GM12878 (cell line): ENCODE measurements at regions not wholly inside any gene's neighbourhood (a gene's known extent, or its start where the extent isn't known, plus 50 kb on each side); places are given as distances from the start of the nearest gene placed in this dataset.

Experiments used
- ATAC-seq: fragments of 200-7000 bp; cut with Tn5 transposase; 3 replicates; pipeline ENCODE4 v1.9.1; 2020; ENCODE audit warnings: mild to moderate bottlenecking, moderate library complexity
- BruUV-seq: library from RNA; stranded (reverse); fragments of 400-500 nt; replicated peaks from 2 replicates; lab custom pipeline; 2021; lab: Mats Ljungman, UMichigan
- CTCF ChIA-PET: fragments of 300-600 bp; sonication (Branson Sonifier 250); formaldehyde crosslinking; extraction: SDS; loops from one replicate; lab custom pipeline; 2021; ENCODE audit warnings: inconsistent platforms; lab: Yijun Ruan, JAX
- POLR2A ChIA-PET: fragments of 350-600 bp; formaldehyde crosslinking; extraction: SDS; loops from one replicate; lab custom pipeline; 2021; ENCODE audit warnings: inconsistent platforms; lab: Charles Lee
- RAD21 ChIA-PET: fragments of 300-600 bp; sonication (Branson Sonifier 250); formaldehyde crosslinking; loops from one replicate; lab custom pipeline; 2023; ENCODE audit warnings: antibody characterized with exemption; ENCODE audit not compliant: unreplicated experiment; lab: Charles Lee
- SMC1A ChIA-PET: fragments of 300-600 bp; sonication (Branson Sonifier 250); formaldehyde crosslinking; loops from one replicate; lab custom pipeline; 2023; ENCODE audit not compliant: unreplicated experiment, uncharacterized antibody; lab: Charles Lee
- DNase-seq: peaks from one replicate; pipeline ENCODE4 v3.0.0-alpha.2; 2011; ENCODE audit warnings: low read depth, low spot score
- FAIRE-seq: peaks from 3 replicates; lab custom pipeline; 2011; peaks lifted over from hg19 to GRCh38; lab: Jason Lieb, UNC
- H2AFZ ChIP-seq: 2 replicates; pipeline ENCODE4 v1.6.0; 2011; ENCODE audit warnings: low read depth, low read length, control low read depth; ENCODE audit not compliant: control insufficient read depth
- H3K27ac ChIP-seq: 2 replicates; pipeline ENCODE4 v1.5.1; 2011; ENCODE audit warnings: control low read depth; ENCODE audit not compliant: control insufficient read depth, insufficient read depth
- H3K27me3 ChIP-seq, 2 experiments: replicated peaks in 1 of 2; 2 replicates each; pipeline versions ENCODE4 v1.6.0 to v1.6.1; 2011; ENCODE audit warnings: low read length in 1 of 2; ENCODE audit not compliant: control insufficient read depth in 2 of 2, insufficient read depth in 2 of 2
- H3K36me3 ChIP-seq, 2 experiments: 2 replicates each; pipeline ENCODE4 v1.5.1; 2011; ENCODE audit warnings: low read length in 1 of 2; ENCODE audit not compliant: control insufficient read depth in 2 of 2, insufficient read depth in 2 of 2
- H3K4me1 ChIP-seq: 2 replicates; pipeline ENCODE4 v1.6.1; 2011; ENCODE audit warnings: mild to moderate bottlenecking, low read length, moderate library complexity, mixed read lengths; ENCODE audit not compliant: control insufficient read depth, insufficient read depth
- H3K4me2 ChIP-seq: 2 replicates; pipeline ENCODE4 v1.6.0; 2011; ENCODE audit warnings: control low read depth; ENCODE audit not compliant: control insufficient read depth, insufficient read depth
- H3K4me3 ChIP-seq: fragments of 200-600 bp; sonication (generic); 2 replicates; pipeline ENCODE4 v1.5.1; 2016
- H3K79me2 ChIP-seq: 2 replicates; pipeline ENCODE4 v1.6.0; 2011; ENCODE audit warnings: low read length; ENCODE audit not compliant: control insufficient read depth, insufficient read depth
- H3K9ac ChIP-seq: 2 replicates; pipeline ENCODE4 v1.8.0; 2011; ENCODE audit warnings: low read length, control low read depth, mixed read lengths; ENCODE audit not compliant: control insufficient read depth, insufficient read depth
- H3K9me3 ChIP-seq: replicated peaks from 3 replicates; pipeline ENCODE4 v1.5.1; 2011; ENCODE audit warnings: mild to moderate bottlenecking, low read length; ENCODE audit not compliant: control insufficient read depth, insufficient read depth
- H4K20me1 ChIP-seq: 2 replicates; pipeline ENCODE4 v1.6.0; 2011; ENCODE audit not compliant: control insufficient read depth, insufficient read depth
- CBX5 ChIP-seq: sonication (generic); IDR thresholded peaks from 2 replicates; pipeline ENCODE4 v1.6.1; 2016; ENCODE audit warnings: low read depth, moderate library complexity, mild to moderate bottlenecking, inconsistent platforms
- CHD2 ChIP-seq: IDR thresholded peaks from 2 replicates; pipeline ENCODE4 v1.6.1; 2011; ENCODE audit warnings: low read depth, low read length, improper control_type of control experiment, borderline replicate concordance
- FOXK2 ChIP-seq: fragments of 450-650 bp; IDR thresholded peaks from 2 replicates; pipeline ENCODE4 v1.6.1; 2017; ENCODE audit warnings: mild to moderate bottlenecking, moderate library complexity
- HCFC1 ChIP-seq: fragments of 150-350 bp; IDR thresholded peaks from 2 replicates; pipeline ENCODE4 v1.6.1; 2014; ENCODE audit warnings: low read length
- NFIC ChIP-seq: IDR thresholded peaks from 2 replicates; pipeline ENCODE4 v1.6.1; 2012; ENCODE audit warnings: low read depth, mild to moderate bottlenecking, inconsistent platforms, low read length, moderate library complexity
- NFYB ChIP-seq: IDR thresholded peaks from 2 replicates; pipeline ENCODE4 v1.6.1; 2011; ENCODE audit warnings: low read depth, mild to moderate bottlenecking, low read length, improper control_type of control experiment, moderate library complexity; ENCODE audit not compliant: insufficient read depth
- NRF1 ChIP-seq: conservative IDR thresholded peaks from 2 replicates; pipeline ENCODE4 v1.6.1; 2011; ENCODE audit warnings: mild to moderate bottlenecking, low read depth, low read length, improper control_type of control experiment
- PML ChIP-seq: IDR thresholded peaks from 2 replicates; pipeline ENCODE4 v1.6.1; 2012; ENCODE audit warnings: low read length, inconsistent platforms
- POLR2A ChIP-seq: IDR thresholded peaks from 2 replicates; pipeline ENCODE4 v1.6.1; 2011; ENCODE audit warnings: low read depth, mild to moderate bottlenecking, low read length
- POLR2AphosphoS5 ChIP-seq: IDR thresholded peaks from 2 replicates; pipeline ENCODE4 v1.6.1; 2011; ENCODE audit warnings: mild to moderate bottlenecking, low read length, inconsistent platforms
- RAD51 ChIP-seq: fragments of 450-650 bp; IDR thresholded peaks from 2 replicates; pipeline ENCODE4 v1.6.1; 2016; ENCODE audit warnings: moderate library complexity, mild to moderate bottlenecking, inconsistent platforms
- SKIL ChIP-seq: fragments of 450-650 bp; IDR thresholded peaks from 2 replicates; pipeline ENCODE4 v1.6.1; 2017; ENCODE audit warnings: mild to moderate bottlenecking, low read depth, inconsistent platforms; ENCODE audit not compliant: poor library complexity, severe bottlenecking
- TARDBP ChIP-seq: IDR thresholded peaks from 2 replicates; pipeline ENCODE4 v1.6.1; 2016; ENCODE audit warnings: borderline replicate concordance
- ZNF592 ChIP-seq: fragments of 450-650 bp; IDR thresholded peaks from 2 replicates; pipeline ENCODE4 v1.6.1; 2017; ENCODE audit warnings: mild to moderate bottlenecking, moderate library complexity
- in situ Hi-C: fragments of 300-500 bp; cut with MboI; formaldehyde crosslinking; loops from 9 replicates; pipeline ENCODE4 v1.14.3; 2018; ENCODE audit warnings: mixed read lengths
- intact Hi-C: fragments of 100-400 bp; cut with micrococcal nuclease; formaldehyde crosslinking; loops from one replicate; pipeline ENCODE4 v1.14.2; 2022; ENCODE audit not compliant: unreplicated experiment
- TF ChIP-seq, protein P1 (sequence below): fragments of 450-650 bp; IDR thresholded peaks from 2 replicates; pipeline ENCODE4 v1.6.1; 2014; ENCODE audit warnings: mild to moderate bottlenecking
- TF ChIP-seq, protein P2 (sequence below): IDR thresholded peaks from 2 replicates; pipeline ENCODE4 v1.6.1; 2011; ENCODE audit warnings: low read depth, low read length, improper control_type of control experiment, borderline replicate concordance

DNA sequence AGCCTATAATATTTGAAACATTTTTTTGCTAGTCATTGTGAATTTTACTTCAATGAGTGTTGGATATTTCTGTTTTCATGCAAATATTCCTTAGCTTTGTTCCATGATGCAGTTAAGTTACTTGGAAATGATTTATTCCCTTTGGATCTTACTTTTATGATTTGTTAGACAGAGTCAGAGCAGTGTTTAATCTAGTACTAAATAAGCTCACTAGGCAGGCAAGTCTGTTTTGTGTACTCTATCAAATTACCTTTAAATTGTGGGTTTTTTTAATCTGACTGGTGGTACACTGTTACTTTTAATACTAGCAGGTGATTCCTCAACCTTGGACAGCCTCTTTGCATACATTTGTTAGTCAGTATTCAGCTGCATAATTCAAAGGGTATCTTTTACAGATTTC lies 173.3 kb upstream of the MBNL1 start:
- no peak overlapping the region for H3K4me3 ChIP-seq
- no peak overlapping the region for H3K27ac ChIP-seq
- no peak overlapping the region for H3K9ac ChIP-seq
- no peak for ATAC-seq
- no TSS peak for BruUV-seq
- H4K20me1 ChIP-seq: no peaks in the 10 kb centered on the region
- DNase-seq: no peak
- no peaks in the 10 kb centered on the region for H3K4me1 ChIP-seq
- ChIA-PET RAD21 (no interaction called here), POLR2A (no interaction called here), CTCF (interaction anchor here (0.7 to 1.2 kb wide), 2 partner anchors 39 to 88 kb away, joined by 3 read pairs; no protein-coding TSS in a partner anchor), SMC1A (interaction anchor here (0.7 to 2.5 kb wide), 4 partner anchors 11 to 80 kb away, joined by 3 to 13 read pairs (median 5); no protein-coding TSS in a partner anchor)
- H3K9me3 ChIP-seq: peaks cover under 1% of the 10 kb centered on the region; the same call in 2 of the 3 replicates
- no peaks in the 10 kb centered on the region for H3K27me3 ChIP-seq
- no peak overlapping the region for H3K4me2 ChIP-seq
- H3K36me3 ChIP-seq: no peaks in the 10 kb centered on the region
- no peaks in the 10 kb centered on the region for H3K79me2 ChIP-seq
- intact Hi-C loops: no loop called here
- H2AFZ ChIP-seq: no peak overlapping the region
- in situ Hi-C loops: no loop called here
- FAIRE-seq: no peak
- TF ChIP-seq ZNF592: no peak
- TF ChIP-seq RAD51: no peak
- TF ChIP-seq TARDBP: no peak
- no peak for TF ChIP-seq NFYB
- TF ChIP-seq, protein P1, sequence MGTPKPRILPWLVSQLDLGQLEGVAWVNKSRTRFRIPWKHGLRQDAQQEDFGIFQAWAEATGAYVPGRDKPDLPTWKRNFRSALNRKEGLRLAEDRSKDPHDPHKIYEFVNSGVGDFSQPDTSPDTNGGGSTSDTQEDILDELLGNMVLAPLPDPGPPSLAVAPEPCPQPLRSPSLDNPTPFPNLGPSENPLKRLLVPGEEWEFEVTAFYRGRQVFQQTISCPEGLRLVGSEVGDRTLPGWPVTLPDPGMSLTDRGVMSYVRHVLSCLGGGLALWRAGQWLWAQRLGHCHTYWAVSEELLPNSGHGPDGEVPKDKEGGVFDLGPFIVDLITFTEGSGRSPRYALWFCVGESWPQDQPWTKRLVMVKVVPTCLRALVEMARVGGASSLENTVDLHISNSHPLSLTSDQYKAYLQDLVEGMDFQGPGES: no peak
- no peak for TF ChIP-seq POLR2A
- no peak for TF ChIP-seq SKIL
- no peak for TF ChIP-seq CBX5
- no peak for TF ChIP-seq PML
- TF ChIP-seq HCFC1: no peak
- TF ChIP-seq POLR2AphosphoS5: no peak
- TF ChIP-seq NFIC: no peak
- TF ChIP-seq NRF1: no peak
- TF ChIP-seq, protein P2, sequence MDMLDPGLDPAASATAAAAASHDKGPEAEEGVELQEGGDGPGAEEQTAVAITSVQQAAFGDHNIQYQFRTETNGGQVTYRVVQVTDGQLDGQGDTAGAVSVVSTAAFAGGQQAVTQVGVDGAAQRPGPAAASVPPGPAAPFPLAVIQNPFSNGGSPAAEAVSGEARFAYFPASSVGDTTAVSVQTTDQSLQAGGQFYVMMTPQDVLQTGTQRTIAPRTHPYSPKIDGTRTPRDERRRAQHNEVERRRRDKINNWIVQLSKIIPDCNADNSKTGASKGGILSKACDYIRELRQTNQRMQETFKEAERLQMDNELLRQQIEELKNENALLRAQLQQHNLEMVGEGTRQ: no peak
- TF ChIP-seq FOXK2: no peak
- no peak for TF ChIP-seq CHD2
